Endothelial cell (in vitro differentiated cells): ENCODE measurements at regions not wholly inside any gene's neighbourhood (a gene's known extent, or its start where the extent isn't known, plus 50 kb on each side); places are given as distances from the start of the nearest gene placed in this dataset.
"Not testable (repeated sequence)": the region's sequence is repeated elsewhere in the genome, so short reads cannot be mapped to it uniquely, and the experiment has no call there.

ENCODE experiments used
- DNase-seq: peaks from one replicate; pipeline ENCODE4 v3.0.0; 2021; ENCODE audit warnings: low spot score
- H3K27ac Mint-ChIP-seq: one replicate; pipeline ENCODE4 v1.8.0; 2021; ENCODE audit warnings: mixed read lengths, inconsistent platforms; ENCODE audit not compliant: unreplicated experiment
- H3K27me3 Mint-ChIP-seq: one replicate; pipeline ENCODE4 v1.8.0; 2021; ENCODE audit warnings: mild to moderate bottlenecking, moderate library complexity, mixed read lengths, inconsistent platforms; ENCODE audit not compliant: unreplicated experiment
- H3K36me3 Mint-ChIP-seq: one replicate; pipeline ENCODE4 v1.8.0; 2021; ENCODE audit warnings: mild to moderate bottlenecking, low read depth, mixed read lengths, inconsistent platforms; ENCODE audit not compliant: unreplicated experiment
- H3K4me1 Mint-ChIP-seq: one replicate; pipeline ENCODE4 v1.8.0; 2021; ENCODE audit warnings: mild to moderate bottlenecking, mixed read lengths, inconsistent platforms; ENCODE audit not compliant: unreplicated experiment
- H3K4me3 Mint-ChIP-seq: one replicate; pipeline ENCODE4 v1.8.0; 2021; ENCODE audit warnings: mild to moderate bottlenecking, mixed read lengths, inconsistent platforms; ENCODE audit not compliant: unreplicated experiment
- H3K9me3 Mint-ChIP-seq: one replicate; pipeline ENCODE4 v1.8.0; 2021; ENCODE audit warnings: mixed read lengths, inconsistent platforms; ENCODE audit not compliant: unreplicated experiment
- TF ChIP-seq, protein P1 (sequence below): fragments of 200-600 bp; sonication (generic); IDR thresholded peaks from one replicate; pipeline ENCODE4 v1.5.0; 2021; ENCODE audit warnings: antibody characterized with exemption; ENCODE audit not compliant: unreplicated experiment

DNA sequence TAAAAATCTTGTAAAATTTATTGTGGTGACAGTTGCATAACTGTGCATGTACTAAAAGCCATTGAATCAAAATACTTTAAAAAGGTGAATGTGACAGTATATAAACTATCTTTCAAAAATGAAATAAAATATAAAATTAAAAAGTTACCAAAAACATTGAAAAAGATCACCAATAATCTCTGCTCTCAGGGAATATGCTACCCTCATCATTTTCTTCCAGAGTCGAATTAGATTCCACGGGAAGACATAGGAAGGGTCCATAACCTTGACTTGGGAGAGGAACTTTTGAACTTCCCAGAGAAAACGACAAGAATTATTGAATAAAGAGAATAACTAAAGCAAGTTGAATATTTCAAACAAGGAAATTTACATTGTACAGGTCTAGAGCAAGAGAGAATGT, 649.5 kb downstream of the NUP35 start:
- no peak for DNase-seq
- Mint-ChIP-seq H3K36me3 (no peaks in the 10 kb centered on the region), H3K27ac (no peak overlapping the region), H3K4me3 (no peak overlapping the region), H3K27me3 (no peaks in the 10 kb centered on the region), H3K4me1 (no peaks in the 10 kb centered on the region), H3K9me3 (no peaks in the 10 kb centered on the region)
- TF ChIP-seq, protein P1, sequence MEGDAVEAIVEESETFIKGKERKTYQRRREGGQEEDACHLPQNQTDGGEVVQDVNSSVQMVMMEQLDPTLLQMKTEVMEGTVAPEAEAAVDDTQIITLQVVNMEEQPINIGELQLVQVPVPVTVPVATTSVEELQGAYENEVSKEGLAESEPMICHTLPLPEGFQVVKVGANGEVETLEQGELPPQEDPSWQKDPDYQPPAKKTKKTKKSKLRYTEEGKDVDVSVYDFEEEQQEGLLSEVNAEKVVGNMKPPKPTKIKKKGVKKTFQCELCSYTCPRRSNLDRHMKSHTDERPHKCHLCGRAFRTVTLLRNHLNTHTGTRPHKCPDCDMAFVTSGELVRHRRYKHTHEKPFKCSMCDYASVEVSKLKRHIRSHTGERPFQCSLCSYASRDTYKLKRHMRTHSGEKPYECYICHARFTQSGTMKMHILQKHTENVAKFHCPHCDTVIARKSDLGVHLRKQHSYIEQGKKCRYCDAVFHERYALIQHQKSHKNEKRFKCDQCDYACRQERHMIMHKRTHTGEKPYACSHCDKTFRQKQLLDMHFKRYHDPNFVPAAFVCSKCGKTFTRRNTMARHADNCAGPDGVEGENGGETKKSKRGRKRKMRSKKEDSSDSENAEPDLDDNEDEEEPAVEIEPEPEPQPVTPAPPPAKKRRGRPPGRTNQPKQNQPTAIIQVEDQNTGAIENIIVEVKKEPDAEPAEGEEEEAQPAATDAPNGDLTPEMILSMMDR: no peak

DNA sequence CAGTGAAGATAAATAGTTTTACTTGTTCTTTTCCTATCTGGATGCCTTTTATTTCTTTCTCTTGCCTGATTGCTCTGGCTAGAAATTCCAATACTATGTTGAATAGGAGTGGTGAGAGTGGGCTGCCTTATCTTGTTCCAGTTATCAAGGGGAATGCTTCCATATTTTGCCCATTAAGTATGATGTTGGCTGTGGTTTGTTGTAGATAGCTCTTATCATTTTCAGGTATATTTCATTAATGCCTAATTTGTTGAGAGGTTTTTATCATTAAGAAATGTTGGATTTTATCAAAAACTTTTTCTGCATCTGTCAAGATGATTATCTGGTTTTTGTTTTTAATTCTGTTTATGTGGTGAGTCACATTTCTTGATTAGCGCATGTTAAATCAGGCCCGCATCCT, 655.8 kb downstream of the NUP35 start:
- TF ChIP-seq, protein P1: no peak
- Mint-ChIP-seq H3K36me3 (no peaks in the 10 kb centered on the region), H3K9me3 (no peaks in the 10 kb centered on the region), H3K4me3 (no peak overlapping the region), H3K27ac (no peak overlapping the region), H3K4me1 (no peaks in the 10 kb centered on the region), H3K27me3 (no peaks in the 10 kb centered on the region)
- no peak for DNase-seq

DNA sequence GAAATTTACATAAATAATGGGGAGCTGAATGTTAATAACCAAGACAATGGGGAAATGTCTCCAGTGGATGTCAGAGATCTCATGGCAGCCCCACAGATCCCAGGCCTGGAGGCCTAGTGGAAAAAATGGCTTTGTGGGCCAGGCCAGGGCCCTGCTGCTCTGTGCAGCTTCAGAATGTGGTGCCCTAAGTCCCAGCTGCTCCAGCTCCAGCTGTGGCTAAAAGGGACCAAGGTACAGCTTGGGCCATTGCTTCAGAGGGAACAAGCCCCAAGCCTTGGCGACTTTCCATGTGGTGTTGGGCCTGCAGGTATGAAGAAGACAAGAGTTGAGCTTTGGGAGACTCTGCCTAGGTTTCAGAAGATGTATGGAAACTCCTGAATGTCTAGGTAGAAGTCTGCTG, 658.2 kb downstream of the NUP35 start:
- TF ChIP-seq, protein P1: no peak
- Mint-ChIP-seq H3K27me3 (no peaks in the 10 kb centered on the region), H3K9me3 (no peaks in the 10 kb centered on the region), H3K36me3 (no peaks in the 10 kb centered on the region), H3K4me3 (no peak overlapping the region), H3K27ac (no peak overlapping the region), H3K4me1 (no peaks in the 10 kb centered on the region)
- no peak for DNase-seq

DNA sequence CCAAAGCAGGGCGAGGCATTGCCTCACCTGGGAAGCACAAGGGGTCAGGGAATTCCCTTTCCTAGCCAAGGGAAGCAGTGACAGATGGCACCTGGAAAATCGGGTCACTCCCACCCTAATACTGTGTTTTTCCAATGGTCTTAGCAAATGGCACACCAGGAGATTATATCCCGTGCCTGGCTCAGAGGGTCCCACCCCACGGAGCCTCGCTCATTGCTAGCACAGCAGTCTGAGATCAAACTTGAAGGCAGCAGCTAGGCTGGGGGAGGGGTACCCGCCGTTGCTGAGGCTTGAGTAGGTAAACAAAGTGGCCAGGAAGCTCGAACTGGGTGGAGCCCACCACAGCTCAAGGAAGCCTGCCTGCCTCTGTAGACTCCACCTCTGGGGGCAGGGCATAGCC, 664.6 kb downstream of the NUP35 start:
- not testable (repeated sequence) for H3K4me3 Mint-ChIP-seq, H3K9me3 Mint-ChIP-seq, H3K36me3 Mint-ChIP-seq, H3K4me1 Mint-ChIP-seq, H3K27me3 Mint-ChIP-seq, DNase-seq, H3K27ac Mint-ChIP-seq

DNA sequence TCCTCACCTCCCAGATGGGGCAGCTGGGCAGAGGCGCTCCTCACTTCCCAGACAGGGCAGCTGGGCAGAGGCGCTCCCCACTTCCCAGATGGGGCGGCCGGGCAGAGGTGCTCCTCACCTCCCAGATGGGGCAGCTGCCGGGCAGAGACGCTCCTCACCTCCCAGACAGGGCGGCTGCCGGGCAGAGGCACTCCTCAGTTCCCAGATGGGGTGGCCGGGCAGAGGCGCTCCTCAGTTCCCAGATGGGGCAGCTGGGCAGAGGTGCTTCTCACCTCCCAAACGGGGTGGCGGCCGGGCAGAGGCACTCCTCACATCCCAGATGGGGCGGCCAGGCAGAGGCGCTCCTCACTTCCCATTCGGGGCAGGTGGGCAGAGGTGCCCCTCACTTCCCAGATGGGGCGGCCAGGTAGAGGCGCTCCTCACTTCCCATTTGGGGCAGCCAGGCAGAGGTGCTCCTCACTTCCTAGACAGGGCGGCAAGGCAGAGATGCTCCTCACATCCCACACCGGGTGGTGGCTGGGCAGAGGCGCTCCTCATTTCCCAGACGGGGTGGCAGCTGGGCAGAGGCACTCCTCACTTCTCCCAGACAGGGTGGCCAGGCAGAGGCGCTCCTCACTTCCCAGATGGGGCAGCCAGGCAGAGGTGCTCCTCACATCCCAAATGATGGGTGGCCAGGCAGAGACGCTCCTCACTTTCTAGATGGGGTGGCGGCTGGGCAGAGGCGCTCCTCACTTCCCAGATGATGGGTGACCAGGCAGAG, 668.1 kb downstream of the NUP35 start:
- H3K27me3 Mint-ChIP-seq, H3K36me3 Mint-ChIP-seq, DNase-seq, H3K4me1 Mint-ChIP-seq, H3K4me3 Mint-ChIP-seq, H3K27ac Mint-ChIP-seq, H3K9me3 Mint-ChIP-seq: not testable (repeated sequence)

DNA sequence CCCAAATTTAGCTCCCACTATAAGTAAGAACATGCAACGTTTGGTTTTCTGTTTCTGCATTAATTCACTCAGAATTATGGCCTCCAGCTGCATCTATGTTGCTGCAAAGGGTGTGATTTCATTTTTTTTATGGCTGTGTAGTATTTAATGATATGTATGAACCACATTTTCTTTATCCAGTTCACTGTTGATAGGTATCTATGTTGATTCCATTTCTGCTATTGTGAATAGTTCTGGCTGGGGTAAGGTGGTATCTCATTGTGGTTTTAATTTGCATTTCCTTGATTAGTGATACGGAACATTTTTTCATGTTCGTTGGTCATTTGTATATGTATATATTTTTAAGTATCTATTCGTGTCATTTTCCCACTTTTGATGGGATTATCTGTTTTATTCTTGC, 674.3 kb downstream of the NUP35 start:
- TF ChIP-seq, protein P1: no peak
- no peak for DNase-seq
- peaks cover 3% of the 10 kb centered on the region for H3K27me3 Mint-ChIP-seq
- H3K36me3 Mint-ChIP-seq: no peaks in the 10 kb centered on the region
- H3K9me3 Mint-ChIP-seq: no peaks in the 10 kb centered on the region
- no peak overlapping the region for H3K27ac Mint-ChIP-seq
- H3K4me1 Mint-ChIP-seq: no peaks in the 10 kb centered on the region
- H3K4me3 Mint-ChIP-seq: no peak overlapping the region
